Common myeloid progenitor, CD34-positive (primary cell): ENCODE measurements at regions not wholly inside any gene's neighbourhood (a gene's known extent, or its start where the extent isn't known, plus 50 kb on each side); places are given as distances from the start of the nearest gene placed in this dataset.
A peak's percentile ranks its signal among the peaks of the same experiment; 100 is the strongest.

Experiments
- CTCF ChIA-PET: fragments of 350-600 bp; sonication (Branson Sonifier 250); formaldehyde crosslinking; loops from one replicate; lab custom pipeline; 2021; ENCODE audit warnings: antibody characterized with exemption; lab: Charles Lee
- POLR2A ChIA-PET: fragments of 350-600 bp; sonication (Branson Sonifier 250); formaldehyde crosslinking; loops from one replicate; lab custom pipeline; 2021; ENCODE audit warnings: antibody characterized with exemption; lab: Charles Lee
- DNase-seq, 3 donors: peaks; one replicate each; pipeline versions ENCODE4 v3.0.0 to v3.0.0-alpha.2; 2013
- H3K27ac ChIP-seq, 2 experiments: 1 replicate in 1 of 2; 2 replicates in 1 of 2; pipeline ENCODE4 v1.7.0; 2013; ENCODE audit warnings: inconsistent platforms in 2 of 2, low read length in 2 of 2, mild to moderate bottlenecking in 2 of 2, low read depth in 1 of 2, moderate library complexity in 1 of 2; ENCODE audit not compliant: severe bottlenecking in 2 of 2, insufficient read depth in 1 of 2, poor library complexity in 1 of 2
- H3K27me3 ChIP-seq, 5 experiments: replicated peaks in 2 of 5; 1 replicate in 3 of 5; 2 replicates in 2 of 5; pipeline versions ENCODE4 v1.6.1 to v1.7.0; 2013; ENCODE audit warnings: low read length in 4 of 5, mild to moderate bottlenecking in 2 of 5, moderate library complexity in 2 of 5, inconsistent platforms in 1 of 5; ENCODE audit not compliant: insufficient read depth in 5 of 5, control insufficient read depth in 4 of 5
- H3K36me3 ChIP-seq, 4 experiments: 1 replicate in 2 of 4; 2 replicates in 2 of 4; pipeline versions ENCODE4 v1.6.1 to v1.7.0; 2013; ENCODE audit warnings: low read length in 3 of 4, control low read depth in 1 of 4, mild to moderate bottlenecking in 1 of 4; ENCODE audit not compliant: control insufficient read depth in 4 of 4, insufficient read depth in 4 of 4
- H3K4me1 ChIP-seq, 4 experiments: 1 replicate in 3 of 4; 2 replicates in 1 of 4; pipeline versions ENCODE4 v1.6.1 to v1.7.1; 2013; ENCODE audit warnings: low read length in 3 of 4, mild to moderate bottlenecking in 3 of 4, control low read depth in 1 of 4, inconsistent platforms in 1 of 4, moderate library complexity in 1 of 4; ENCODE audit not compliant: control insufficient read depth in 4 of 4, insufficient read depth in 4 of 4; ENCODE audit errors: control extremely low read depth in 1 of 4
- H3K4me3 ChIP-seq, 7 experiments: 1 replicate in 4 of 7; 2 replicates in 3 of 7; pipeline versions ENCODE4 v1.5.1 to v1.7.0; 2013; ENCODE audit warnings: mild to moderate bottlenecking in 7 of 7, low read length in 6 of 7, moderate library complexity in 6 of 7, inconsistent platforms in 2 of 7, low read depth in 2 of 7, control low read depth in 1 of 7; ENCODE audit not compliant: insufficient read depth in 4 of 7, control insufficient read depth in 1 of 7; ENCODE audit errors: extremely low read depth in 1 of 7
- H3K9me3 ChIP-seq, 5 experiments: 1 replicate in 4 of 5; 2 replicates in 1 of 5; pipeline versions ENCODE4 v1.6.1 to v1.7.1; 2013; ENCODE audit warnings: low read length in 4 of 5, mild to moderate bottlenecking in 2 of 5, inconsistent platforms in 1 of 5, low read depth in 1 of 5, moderate library complexity in 1 of 5; ENCODE audit not compliant: control insufficient read depth in 4 of 5, insufficient read depth in 2 of 5; ENCODE audit errors: control extremely low read depth in 1 of 5
- WGBS: methylation state at CpG from one replicate; pipeline ENCODE4 v1.1.5; 2013; ENCODE audit not compliant: insufficient coverage; 5-methylcytosine and 5-hydroxymethylcytosine counted together

DNA sequence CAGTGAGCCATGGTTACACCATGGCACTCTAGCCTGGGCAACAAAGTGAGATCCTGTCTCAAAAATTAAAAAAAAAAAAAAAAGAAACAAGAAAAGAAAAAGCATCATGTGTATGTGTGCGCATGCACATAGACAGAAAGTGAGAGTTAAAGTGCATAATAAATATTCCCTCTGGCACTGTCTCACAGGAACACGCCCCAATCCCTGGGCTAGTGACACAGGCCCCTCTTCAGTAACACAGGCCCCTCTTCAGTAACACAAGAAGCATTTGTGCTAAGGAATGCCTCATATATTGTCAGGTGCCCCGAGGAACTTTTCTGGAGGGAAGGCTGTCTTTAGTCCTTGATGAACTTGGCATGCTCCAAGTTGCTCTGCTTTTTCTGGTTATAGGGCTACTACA, 57.5 kb downstream of the RPL27A start:
- Histone ChIP-seq H3K4me3 (no peak overlapping the region), H3K27me3 (peaks cover 0 to 5% (median 0%) of the 10 kb centered on the region in 5 experiments), H3K4me1 (no peaks in the 10 kb centered on the region), H3K36me3 (no peaks in the 10 kb centered on the region), H3K9me3 (no peaks in the 10 kb centered on the region), H3K27ac (no peak overlapping the region)
- ChIA-PET POLR2A (interaction anchor here (0.6 kb wide), 1 partner anchor 171 kb away, joined by 3 read pairs; the partner anchor contains the start of gene AKIP1), CTCF (no interaction called here)
- WGBS: 94% methylated on average over 2 of the region's 3 CpGs
- DNase-seq: no peak

GRCh38 chr11:8744423-8744822, 61.8 kb downstream of the RPL27A start:
- H3K4me3 ChIP-seq: no peak overlapping the region
- peaks cover 0 to 2% (median 0%) of the 10 kb centered on the region in 5 experiments for H3K27me3 ChIP-seq
- no peak overlapping the region for H3K27ac ChIP-seq
- no CpG with 5 or more reads among the region's 1 CpG for WGBS
- ChIA-PET CTCF (interaction anchor here (1.2 kb wide), 1 partner anchor 14 kb away, joined by 4 read pairs; no protein-coding TSS in a partner anchor), POLR2A (no interaction called here)
- DNase-seq: no peak
- no peaks in the 10 kb centered on the region for H3K4me1 ChIP-seq
- no peaks in the 10 kb centered on the region for H3K9me3 ChIP-seq
- H3K36me3 ChIP-seq: no peaks in the 10 kb centered on the region

GRCh38 chr11:8745431-8746253, 63.0 kb downstream of the RPL27A start:
- ChIA-PET CTCF (interaction anchor here (1.2 kb wide), 1 partner anchor 13 kb away, joined by 4 read pairs; no protein-coding TSS in a partner anchor), POLR2A (no interaction called here)
- DNase-seq: no peak

DNA sequence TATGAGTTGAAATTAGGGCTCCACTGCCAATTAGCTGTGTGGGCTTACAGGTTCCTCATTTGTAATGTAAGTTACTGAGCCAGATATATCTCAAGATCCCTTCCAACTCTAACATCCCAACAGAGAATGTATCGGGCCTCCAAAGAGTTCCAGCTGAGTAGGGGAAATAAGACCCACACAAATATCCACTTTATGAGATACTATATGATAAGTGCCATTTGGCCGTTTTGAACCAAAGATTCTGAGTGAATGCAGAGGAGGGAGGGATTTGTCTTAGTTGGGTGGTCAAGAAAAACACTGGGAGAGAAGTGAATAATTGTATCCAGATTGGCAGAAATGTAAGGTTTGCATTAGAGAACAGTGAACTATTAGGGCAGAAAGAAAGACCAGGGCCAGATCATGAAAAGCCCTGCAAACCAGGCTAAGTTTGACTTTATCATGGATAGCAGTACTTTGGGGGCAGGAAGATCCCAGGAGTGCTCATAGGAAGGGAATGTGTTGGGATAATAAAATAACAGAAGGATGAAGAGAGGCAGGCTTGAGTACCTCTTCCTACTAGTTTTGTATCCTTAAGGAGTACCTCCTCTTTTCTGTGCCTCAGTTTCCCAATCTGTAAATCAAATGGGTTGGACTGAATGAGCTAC, 63.9 kb downstream of the RPL27A start:
- no peak overlapping the region for H3K4me3 ChIP-seq
- no peak overlapping the region for H3K27ac ChIP-seq
- no peaks in the 10 kb centered on the region for H3K36me3 ChIP-seq
- H3K9me3 ChIP-seq: no peaks in the 10 kb centered on the region
- no peak for DNase-seq
- H3K4me1 ChIP-seq: no peaks in the 10 kb centered on the region
- peaks cover 0 to 2% (median 0%) of the 10 kb centered on the region in 5 experiments for H3K27me3 ChIP-seq
- 80% methylated on average over 1 of the region's 2 CpGs for WGBS
- POLR2A ChIA-PET: no interaction called here
- CTCF ChIA-PET: interaction anchor here (0.8 kb wide), 1 partner anchor 38 kb away, joined by 3 read pairs; no protein-coding TSS in a partner anchor

More at GRCh38 chr11:8745431-8746253, 63.0 kb downstream of the RPL27A start:
- H3K4me1 ChIP-seq: no peaks in the 10 kb centered on the region
- H3K4me3 ChIP-seq: no peak overlapping the region
- H3K27me3 ChIP-seq: peaks cover 0 to 2% (median 0%) of the 10 kb centered on the region in 5 experiments
- H3K36me3 ChIP-seq: no peaks in the 10 kb centered on the region
- 85% methylated on average over 4 of the region's 6 CpGs for WGBS
- H3K9me3 ChIP-seq: no peaks in the 10 kb centered on the region
- H3K27ac ChIP-seq: no peak overlapping the region

DNA sequence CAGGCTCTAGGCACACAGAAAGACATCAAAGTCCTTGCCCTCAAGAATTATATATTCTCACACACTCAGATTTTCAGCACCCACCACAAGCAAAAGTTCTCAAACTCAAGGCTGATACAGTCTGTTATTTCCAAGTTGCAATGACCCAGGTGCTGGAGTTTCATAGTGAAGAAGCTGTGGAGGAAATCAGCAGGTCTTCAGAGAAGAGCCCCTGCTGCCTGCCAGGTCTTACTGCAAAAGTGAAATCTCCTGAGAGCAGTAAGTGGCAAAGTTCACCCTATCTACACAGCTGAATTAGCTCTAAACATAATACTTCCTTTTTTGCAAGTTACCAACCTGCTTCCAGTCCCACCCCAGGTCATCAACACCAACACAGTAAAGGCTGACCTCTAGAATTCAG, 64.6 kb downstream of the RPL27A start:
- Histone ChIP-seq H3K9me3 (no peaks in the 10 kb centered on the region), H3K4me3 (no peak overlapping the region), H3K27me3 (no peaks in the 10 kb centered on the region), H3K4me1 (no peaks in the 10 kb centered on the region), H3K36me3 (no peaks in the 10 kb centered on the region), H3K27ac (no peak overlapping the region)
- ChIA-PET POLR2A (no interaction called here), CTCF (interaction anchor here (0.8 kb wide), 1 partner anchor 37 kb away, joined by 3 read pairs; no protein-coding TSS in a partner anchor)
- DNase-seq: peak in 1 of 3 donors; percentile 3

GRCh38 chr11:8748317-8748716, 65.7 kb downstream of the RPL27A start:
- DNase-seq: no peak
- ChIA-PET CTCF (no interaction called here), POLR2A (no interaction called here)
- Histone ChIP-seq H3K4me3 (no peak overlapping the region), H3K4me1 (no peaks in the 10 kb centered on the region), H3K36me3 (no peaks in the 10 kb centered on the region), H3K27me3 (no peaks in the 10 kb centered on the region), H3K27ac (no peak overlapping the region), H3K9me3 (no peaks in the 10 kb centered on the region)
- WGBS: 100% methylated on average over 2 of the region's 2 CpGs

DNA sequence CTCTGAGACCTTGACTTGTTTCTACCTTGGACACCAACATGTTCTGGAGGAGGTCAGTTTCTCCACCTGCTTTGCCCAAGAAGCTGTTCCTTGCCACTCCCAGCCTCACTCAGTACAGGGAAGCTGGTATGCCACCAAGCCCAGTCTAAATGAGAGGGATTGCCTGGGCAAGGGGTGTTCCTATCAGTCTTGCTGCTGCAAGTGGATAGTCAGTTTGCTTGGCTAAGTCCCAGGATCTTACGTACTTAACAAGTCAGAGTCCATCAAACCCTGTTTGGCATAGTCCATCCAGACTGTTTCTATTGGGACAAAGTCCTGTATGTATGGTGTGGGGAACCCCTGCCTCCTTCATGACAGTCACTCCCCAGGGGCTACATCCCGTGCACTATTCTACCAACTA, 66.6 kb downstream of the RPL27A start:
- 100% methylated on average over 1 of the region's 2 CpGs for WGBS
- Histone ChIP-seq H3K4me3 (no peak overlapping the region), H3K9me3 (no peaks in the 10 kb centered on the region), H3K27me3 (no peaks in the 10 kb centered on the region), H3K4me1 (no peaks in the 10 kb centered on the region), H3K36me3 (no peaks in the 10 kb centered on the region), H3K27ac (no peak overlapping the region)
- DNase-seq: no peak
- CTCF ChIA-PET: no interaction called here
- POLR2A ChIA-PET: no interaction called here
